GM18499 (cell line): ENCODE measurements at regions not wholly inside any gene's neighbourhood (a gene's known extent, or its start where the extent isn't known, plus 50 kb on each side); places are given as distances from the start of the nearest gene placed in this dataset.

ENCODE experiments used
- ATAC-seq: cut with Tn5 transposase; IDR thresholded peaks from one replicate; pipeline ENCODE4 v1.9.1; 2021; ENCODE audit warnings: moderate number of reproducible peaks; ENCODE audit not compliant: insufficient read depth, unreplicated experiment

GRCh38 chr5:23372177-23372576 is 135.2 kb upstream of the PRDM9 start:
- no peak for ATAC-seq

- no peak for ATAC-seq
Observed at GRCh38 chr5:23368393-23368792, 139.0 kb upstream of the PRDM9 start.

- ATAC-seq, result no peak
Observed at GRCh38 chr5:23367874-23368273, 139.5 kb upstream of the PRDM9 start.

GRCh38 chr5:23353286-23353685 is 154.1 kb upstream of the PRDM9 start:
- no peak for ATAC-seq

GRCh38 chr5:23352446-23352845 is 155.0 kb upstream of the PRDM9 start:
- ATAC-seq, result no peak

- ATAC-seq, result no peak
Observed at GRCh38 chr5:23343121-23343520, 164.3 kb upstream of the PRDM9 start.

- no peak for ATAC-seq
Observed at GRCh38 chr5:23332650-23333251, 174.7 kb upstream of the PRDM9 start.

GRCh38 chr5:23330726-23331125 is 176.7 kb upstream of the PRDM9 start:
- ATAC-seq, result no peak

GRCh38 chr5:23319901-23320300 is 187.5 kb upstream of the PRDM9 start:
- ATAC-seq, result no peak

GRCh38 chr5:23318960-23319359 is 188.4 kb upstream of the PRDM9 start:
- ATAC-seq, result no peak

GRCh38 chr5:23318166-23318565 is 189.2 kb upstream of the PRDM9 start:
- no peak for ATAC-seq

- no peak for ATAC-seq
Observed at GRCh38 chr5:23316060-23316591, 191.3 kb upstream of the PRDM9 start.

- no peak for ATAC-seq
Observed at GRCh38 chr5:23314827-23315226, 192.6 kb upstream of the PRDM9 start.

GRCh38 chr5:23305055-23305454 is 202.4 kb upstream of the PRDM9 start:
- no peak for ATAC-seq

- ATAC-seq, result no peak
Observed at GRCh38 chr5:23303836-23304235, 203.6 kb upstream of the PRDM9 start.

- no peak for ATAC-seq
Observed at GRCh38 chr5:23303435-23303834, 204.0 kb upstream of the PRDM9 start.

- no peak for ATAC-seq
Observed at GRCh38 chr5:23302438-23302837, 205.0 kb upstream of the PRDM9 start.

GRCh38 chr5:23289162-23289561 is 218.2 kb upstream of the PRDM9 start:
- no peak for ATAC-seq

GRCh38 chr5:23284656-23285055 is 222.8 kb upstream of the PRDM9 start:
- ATAC-seq, result no peak

- ATAC-seq, result no peak
Observed at GRCh38 chr5:23274171-23274570, 233.2 kb upstream of the PRDM9 start.

GRCh38 chr5:23269981-23270380 is 237.4 kb upstream of the PRDM9 start:
- ATAC-seq, result no peak

- ATAC-seq, result no peak
Observed at GRCh38 chr5:23268136-23268535, 239.3 kb upstream of the PRDM9 start.

GRCh38 chr5:23260621-23261020 is 246.8 kb upstream of the PRDM9 start:
- no peak for ATAC-seq
